Caco-2 (cell line): ENCODE measurements at regions not wholly inside any gene's neighbourhood (a gene's known extent, or its start where the extent isn't known, plus 50 kb on each side); places are given as distances from the start of the nearest gene placed in this dataset.

Source experiments
- BruUV-seq: library from RNA; stranded (reverse); fragments of 400-500 nt; replicated peaks from 2 replicates; lab custom pipeline; 2021; lab: Mats Ljungman, UMichigan
- CTCF ChIA-PET: fragments of 300-600 bp; sonication (Branson Sonifier 250); formaldehyde crosslinking; loops from one replicate; lab custom pipeline; 2022; ENCODE audit warnings: antibody characterized with exemption; lab: Charles Lee
- POLR2A ChIA-PET: fragments of 300-600 bp; sonication (Branson Sonifier 250); formaldehyde crosslinking; loops from one replicate; lab custom pipeline; 2022; ENCODE audit warnings: antibody characterized with exemption; lab: Charles Lee
- DNase-seq, 2 experiments: peaks; one replicate each; pipeline versions ENCODE4 v3.0.0 to v3.0.0-alpha.2; 2020 to 2022
- H3K27me3 ChIP-seq: replicated peaks from 2 replicates; pipeline ENCODE4 v1.6.0; 2011; ENCODE audit warnings: low read length; ENCODE audit not compliant: control insufficient read depth, insufficient read depth
- H3K36me3 ChIP-seq: 2 replicates; pipeline ENCODE4 v1.5.1; 2011; ENCODE audit warnings: low read length; ENCODE audit not compliant: control insufficient read depth, insufficient read depth
- H3K4me1 ChIP-seq: fragments of 250-450 bp; sonication (Bioruptor Pico); 2 replicates; pipeline ENCODE4 v1.5.1; 2020; ENCODE audit warnings: mild to moderate bottlenecking
- H3K4me3 ChIP-seq: 2 replicates; pipeline ENCODE4 v1.5.1; 2011; ENCODE audit warnings: low read depth, mild to moderate bottlenecking, control low read depth, low read length
- H3K9me3 ChIP-seq: fragments of 250-450 bp; sonication (Bioruptor Pico); 2 replicates; pipeline ENCODE4 v1.5.1; 2020; ENCODE audit warnings: mild to moderate bottlenecking, moderate library complexity
- H3K27ac Mint-ChIP-seq: one replicate; pipeline ENCODE4 v1.8.0; 2022; ENCODE audit warnings: mixed read lengths; ENCODE audit not compliant: unreplicated experiment
- H3K27me3 Mint-ChIP-seq: one replicate; pipeline ENCODE4 v1.8.0; 2022; ENCODE audit warnings: mixed read lengths; ENCODE audit not compliant: insufficient read depth, unreplicated experiment
- H3K36me3 Mint-ChIP-seq: one replicate; pipeline ENCODE4 v1.8.0; 2022; ENCODE audit warnings: mild to moderate bottlenecking, mixed read lengths; ENCODE audit not compliant: insufficient read depth, unreplicated experiment
- H3K4me1 Mint-ChIP-seq: one replicate; pipeline ENCODE4 v1.8.0; 2022; ENCODE audit warnings: low read depth, mixed read lengths; ENCODE audit not compliant: unreplicated experiment
- H3K4me3 Mint-ChIP-seq: one replicate; pipeline ENCODE4 v1.8.0; 2022; ENCODE audit warnings: mild to moderate bottlenecking, moderate library complexity, mixed read lengths; ENCODE audit not compliant: unreplicated experiment
- H3K9me3 Mint-ChIP-seq: one replicate; pipeline ENCODE4 v1.8.0; 2022; ENCODE audit warnings: mixed read lengths; ENCODE audit not compliant: unreplicated experiment
- CTCF ChIP-seq, 2 experiments: fragments of 200-600 bp in 1 of 2; IDR thresholded peaks; 1 replicate in 1 of 2; 2 replicates in 1 of 2; pipeline versions ENCODE4 v1.5.1 to v1.8.0; 2011 to 2022; ENCODE audit warnings: antibody characterized with exemption in 1 of 2, control low read depth in 1 of 2, inconsistent platforms in 1 of 2, low read depth in 1 of 2, low read length in 1 of 2, mild to moderate bottlenecking in 1 of 2, moderate library complexity in 1 of 2; ENCODE audit not compliant: insufficient read depth in 1 of 2, severe bottlenecking in 1 of 2, unreplicated experiment in 1 of 2
- intact Hi-C: fragments of 100-400 bp; cut with micrococcal nuclease; formaldehyde crosslinking; loops from one replicate; pipeline ENCODE4 v1.10.0; 2022; ENCODE audit not compliant: unreplicated experiment

- H3K9me3 ChIP-seq: no peaks in the 10 kb centered on the region
- Mint-ChIP-seq H3K27ac (peak overlapping the region; percentile 79), H3K4me3 (peak overlapping the region; percentile 33), H3K36me3 (no peaks in the 10 kb centered on the region), H3K27me3 (no peaks in the 10 kb centered on the region), H3K4me1 (peaks cover 40% of the 10 kb centered on the region), H3K9me3 (no peaks in the 10 kb centered on the region)
- no peaks in the 10 kb centered on the region for H3K36me3 ChIP-seq
- no peak overlapping the region for H3K4me3 ChIP-seq
- ChIA-PET CTCF (interaction anchor here (1.0 to 1.1 kb wide), 2 partner anchors 24 to 94 kb away, joined by 4 to 5 read pairs; no protein-coding TSS in a partner anchor), POLR2A (no interaction called here)
- DNase-seq: peak; percentile 64 to 65
- BruUV-seq: no TSS peak
- H3K27me3 ChIP-seq: no peaks in the 10 kb centered on the region
- no peak for TF ChIP-seq CTCF (IDR thresholded peaks at IDR 0.05; ENCODE audit: insufficient read depth in 1 of 2, low read depth in 1 of 2, low read length in 1 of 2, severe bottlenecking in 1 of 2, unreplicated experiment in 1 of 2)
- peaks cover 16% of the 10 kb centered on the region for H3K4me1 ChIP-seq
- intact Hi-C loops: loop anchor here (5.0 kb wide), 1 partner anchor 94 kb away; the partner anchor contains the start of gene GRIN2B
Observed at GRCh38 chr12:13887779-13888388, 93.5 kb downstream of the GRIN2B start.

GRCh38 chr12:13882176-13882575, 99.2 kb downstream of the GRIN2B start:
- peaks cover 7% of the 10 kb centered on the region for H3K4me1 ChIP-seq
- Mint-ChIP-seq H3K27ac (no peak overlapping the region), H3K27me3 (no peaks in the 10 kb centered on the region), H3K4me3 (no peak overlapping the region), H3K4me1 (peaks cover 25% of the 10 kb centered on the region), H3K9me3 (no peaks in the 10 kb centered on the region), H3K36me3 (no peaks in the 10 kb centered on the region)
- BruUV-seq: no TSS peak
- POLR2A ChIA-PET: no interaction called here
- DNase-seq: no peak
- no peaks in the 10 kb centered on the region for H3K27me3 ChIP-seq
- no peak overlapping the region for H3K4me3 ChIP-seq
- H3K9me3 ChIP-seq: no peaks in the 10 kb centered on the region
- TF ChIP-seq CTCF (IDR thresholded peaks at IDR 0.05; ENCODE audit: insufficient read depth in 1 of 2, low read depth in 1 of 2, low read length in 1 of 2, severe bottlenecking in 1 of 2, unreplicated experiment in 1 of 2): no peak
- CTCF ChIA-PET: no interaction called here
- H3K36me3 ChIP-seq: no peaks in the 10 kb centered on the region
- intact Hi-C loops: loop anchor here (1.0 kb wide), 1 partner anchor 16 kb away; no protein-coding TSS in a partner anchor

- no peaks in the 10 kb centered on the region for H3K9me3 ChIP-seq
- no peak overlapping the region for H3K4me3 Mint-ChIP-seq
- intact Hi-C loops: no loop called here
- no peaks in the 10 kb centered on the region for H3K9me3 Mint-ChIP-seq
- H3K27me3 ChIP-seq: no peaks in the 10 kb centered on the region
- CTCF ChIA-PET: interaction anchor here (0.7 to 1.2 kb wide), 2 partner anchors 17 to 102 kb away, joined by 3 to 7 read pairs; no protein-coding TSS in a partner anchor
- DNase-seq: no peak
- peaks cover 22% of the 10 kb centered on the region for H3K4me1 Mint-ChIP-seq
- H3K36me3 ChIP-seq: no peaks in the 10 kb centered on the region
- no peak overlapping the region for H3K27ac Mint-ChIP-seq
- H3K4me3 ChIP-seq: no peak overlapping the region
- no peaks in the 10 kb centered on the region for H3K27me3 Mint-ChIP-seq
- no peak for TF ChIP-seq CTCF (IDR thresholded peaks at IDR 0.05; ENCODE audit: insufficient read depth in 1 of 2, low read depth in 1 of 2, low read length in 1 of 2, severe bottlenecking in 1 of 2, unreplicated experiment in 1 of 2)
- peaks cover 7% of the 10 kb centered on the region for H3K4me1 ChIP-seq
- no peaks in the 10 kb centered on the region for H3K36me3 Mint-ChIP-seq
- POLR2A ChIA-PET: no interaction called here
- BruUV-seq: no TSS peak
Observed at GRCh38 chr12:13880613-13881012, 100.8 kb downstream of the GRIN2B start.
